ENCODE measurements at regions not wholly inside any gene's neighbourhood (a gene's known extent, or its start where the extent isn't known, plus 50 kb on each side); places are given as distances from the start of the nearest gene placed in this dataset.

- H3K4me1 ChIP-seq (ENCODE audit: control insufficient read depth, extremely low read depth, insufficient read depth, low read length): peaks cover 7% of the 10 kb centered on the region
- H3K4me3 ChIP-seq (ENCODE audit: control insufficient read depth in 2 of 3, extremely low read depth in 1 of 3, insufficient read depth in 2 of 3, low read depth in 1 of 3, low read length in 3 of 3): no peak overlapping the region
- H4K20me1 ChIP-seq (ENCODE audit: control insufficient read depth, extremely low read depth, insufficient read depth, low read length): no peaks in the 10 kb centered on the region
- H3K79me2 ChIP-seq (ENCODE audit: control insufficient read depth, insufficient read depth, low read length): no peaks in the 10 kb centered on the region
- H3K9ac ChIP-seq (ENCODE audit: control insufficient read depth, extremely low read depth, insufficient read depth, low read length): no peak overlapping the region
- no peak overlapping the region for H3K27ac ChIP-seq (ENCODE audit: control insufficient read depth, insufficient read depth, low read length)
- H3K27me3 ChIP-seq (ENCODE audit: control insufficient read depth, extremely low read depth, insufficient read depth, low read length): no peaks in the 10 kb centered on the region
- no peak overlapping the region for H2AFZ ChIP-seq (ENCODE audit: control insufficient read depth, low read length)
- TF ChIP-seq CTCF (optimal IDR thresholded peaks at IDR 0.05 in 1 of 3, IDR thresholded peaks at IDR 0.05 in 1 of 3, conservative IDR thresholded peaks at IDR 0.05 in 1 of 3; ENCODE audit: extremely low read depth in 1 of 3, insufficient read depth in 2 of 3, low read length in 3 of 3) (no peak), EZH2 (IDR thresholded peaks at IDR 0.05; ENCODE audit: low read length) (no peak)
- FAIRE-seq: no peak
- H3K9me1 ChIP-seq (ENCODE audit: control insufficient read depth, extremely low read depth, insufficient read depth, low read length): no peaks in the 10 kb centered on the region
- H3K4me2 ChIP-seq (ENCODE audit: control insufficient read depth, extremely low read depth, insufficient read depth, low read depth, low read length): no peak overlapping the region
- DNase-seq (ENCODE audit: low read depth, low spot score): no peak
- dilution Hi-C loops (cut with MboI; ENCODE audit: extremely low pct_ligation_motif_present, low sequenced_read_pairs): no loop called here
- no peaks in the 10 kb centered on the region for H3K9me3 ChIP-seq (ENCODE audit: control insufficient read depth, low read depth, low read length)
- H3K36me3 ChIP-seq (ENCODE audit: control insufficient read depth in 2 of 2, extremely low read depth in 1 of 2, insufficient read depth in 2 of 2, low read length in 2 of 2): no peaks in the 10 kb centered on the region
Measured at GRCh38 chr9:27763831-27764230, 190.6 kb upstream of the C9orf72 start.

DNA sequence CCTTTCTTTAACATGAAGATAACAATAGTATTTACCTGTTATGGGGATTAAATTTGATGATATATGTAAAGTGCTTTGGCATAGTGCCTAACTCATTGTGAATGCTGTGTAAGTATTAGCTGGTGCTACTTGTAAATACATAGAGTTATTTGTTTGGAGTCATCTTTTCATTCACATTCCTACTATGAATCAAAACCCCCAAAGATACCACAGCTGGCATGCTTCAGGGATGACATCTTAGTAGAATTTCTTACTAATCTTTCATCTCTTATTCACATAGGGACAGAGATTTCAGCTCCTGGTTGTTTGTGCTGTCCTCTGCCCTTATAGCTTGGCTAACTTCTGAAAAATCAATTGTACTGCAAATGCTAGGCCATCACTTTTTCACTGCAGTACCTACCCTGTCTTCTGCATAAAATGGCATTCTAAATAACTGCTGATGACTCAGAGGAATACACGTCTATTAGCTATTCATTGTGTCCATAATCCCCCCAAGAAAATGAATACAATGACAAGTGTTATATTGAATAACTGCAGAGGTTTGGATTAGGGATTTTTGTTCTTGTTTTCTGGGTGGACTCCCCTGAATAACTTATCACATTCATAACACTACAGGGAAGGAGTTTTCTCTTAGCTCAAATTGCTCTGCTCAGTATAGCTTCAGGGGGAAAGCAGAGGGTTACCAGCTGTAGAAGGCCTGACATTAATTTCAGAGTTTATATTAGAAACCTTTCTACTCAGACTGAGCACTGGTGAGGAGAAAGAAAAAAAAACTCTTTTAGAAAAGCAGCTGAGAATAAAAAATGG is 192.2 kb upstream of the C9orf72 start:
- H3K4me3 ChIP-seq (ENCODE audit: control insufficient read depth in 2 of 3, extremely low read depth in 1 of 3, insufficient read depth in 2 of 3, low read depth in 1 of 3, low read length in 3 of 3): no peak overlapping the region
- H3K4me1 ChIP-seq (ENCODE audit: control insufficient read depth, extremely low read depth, insufficient read depth, low read length): peaks cover 7% of the 10 kb centered on the region
- H3K27me3 ChIP-seq (ENCODE audit: control insufficient read depth, extremely low read depth, insufficient read depth, low read length): no peaks in the 10 kb centered on the region
- no peak overlapping the region for H3K9ac ChIP-seq (ENCODE audit: control insufficient read depth, extremely low read depth, insufficient read depth, low read length)
- H3K27ac ChIP-seq (ENCODE audit: control insufficient read depth, insufficient read depth, low read length): no peak overlapping the region
- H3K4me2 ChIP-seq (ENCODE audit: control insufficient read depth, extremely low read depth, insufficient read depth, low read depth, low read length): no peak overlapping the region
- no peaks in the 10 kb centered on the region for H3K9me3 ChIP-seq (ENCODE audit: control insufficient read depth, low read depth, low read length)
- no peaks in the 10 kb centered on the region for H3K36me3 ChIP-seq (ENCODE audit: control insufficient read depth in 2 of 2, extremely low read depth in 1 of 2, insufficient read depth in 2 of 2, low read length in 2 of 2)
- TF ChIP-seq CTCF (optimal IDR thresholded peaks at IDR 0.05 in 1 of 3, IDR thresholded peaks at IDR 0.05 in 1 of 3, conservative IDR thresholded peaks at IDR 0.05 in 1 of 3; ENCODE audit: extremely low read depth in 1 of 3, insufficient read depth in 2 of 3, low read length in 3 of 3): no peak
- no peak for TF ChIP-seq EZH2 (IDR thresholded peaks at IDR 0.05; ENCODE audit: low read length)
- H3K79me2 ChIP-seq (ENCODE audit: control insufficient read depth, insufficient read depth, low read length): no peaks in the 10 kb centered on the region
- dilution Hi-C loops (cut with MboI; ENCODE audit: extremely low pct_ligation_motif_present, low sequenced_read_pairs): no loop called here
- H3K9me1 ChIP-seq (ENCODE audit: control insufficient read depth, extremely low read depth, insufficient read depth, low read length): no peaks in the 10 kb centered on the region
- no peak overlapping the region for H2AFZ ChIP-seq (ENCODE audit: control insufficient read depth, low read length)
- DNase-seq (ENCODE audit: low read depth, low spot score) (no peak), FAIRE-seq (no peak)
- no peaks in the 10 kb centered on the region for H4K20me1 ChIP-seq (ENCODE audit: control insufficient read depth, extremely low read depth, insufficient read depth, low read length)

Measured in keratinocyte (primary cell).